ENCODE measurements at regions not wholly inside any gene's neighbourhood (a gene's known extent, or its start where the extent isn't known, plus 50 kb on each side); places are given as distances from the start of the nearest gene placed in this dataset.

GRCh38 chr4:95998311-95998710, 158.4 kb downstream of the PDHA2 start:
- no peak for DNase-seq

GRCh38 chr4:96003951-96004740, 164.3 kb downstream of the PDHA2 start:
- no peak for DNase-seq

GRCh38 chr4:96009427-96010119, 169.7 kb downstream of the PDHA2 start:
- no peak for DNase-seq

- no peak for DNase-seq
Measured at GRCh38 chr4:96012687-96013086, 172.8 kb downstream of the PDHA2 start.

GRCh38 chr4:96016634-96017299, 176.9 kb downstream of the PDHA2 start:
- DNase-seq = no peak

- DNase-seq = no peak
Measured at GRCh38 chr4:96025011-96025410, 185.1 kb downstream of the PDHA2 start.

GRCh38 chr4:96035727-96036126, 195.8 kb downstream of the PDHA2 start:
- DNase-seq = no peak

- DNase-seq = no peak
Measured at GRCh38 chr4:96036781-96037180, 196.9 kb downstream of the PDHA2 start.

- DNase-seq = no peak
Measured at GRCh38 chr4:96037705-96038104, 197.8 kb downstream of the PDHA2 start.

GRCh38 chr4:96039217-96039616, 199.3 kb downstream of the PDHA2 start:
- no peak for DNase-seq

- DNase-seq = no peak
Measured at GRCh38 chr4:96039803-96040436, 200.0 kb downstream of the PDHA2 start.

- no peak for DNase-seq
Measured at GRCh38 chr4:96044971-96045370, 205.1 kb downstream of the PDHA2 start.

GRCh38 chr4:96052827-96053226, 212.9 kb downstream of the PDHA2 start:
- DNase-seq = no peak

GRCh38 chr4:96056346-96056934, 216.5 kb downstream of the PDHA2 start:
- DNase-seq = no peak

- no peak for DNase-seq
Measured at GRCh38 chr4:96063639-96064038, 223.7 kb downstream of the PDHA2 start.

- DNase-seq = no peak
Measured at GRCh38 chr4:96073461-96073860, 233.6 kb downstream of the PDHA2 start.

- DNase-seq = no peak
Measured at GRCh38 chr4:96092151-96092705, 252.3 kb downstream of the PDHA2 start.

GRCh38 chr4:96093057-96093456, 253.2 kb downstream of the PDHA2 start:
- no peak for DNase-seq

- no peak for DNase-seq
Measured at GRCh38 chr4:96093563-96093962, 253.7 kb downstream of the PDHA2 start.

- DNase-seq = no peak
Measured at GRCh38 chr4:96094183-96094582, 254.3 kb downstream of the PDHA2 start.

GRCh38 chr4:96097040-96097607, 257.2 kb downstream of the PDHA2 start:
- no peak for DNase-seq

- DNase-seq = no peak
Measured at GRCh38 chr4:96097693-96098092, 257.8 kb downstream of the PDHA2 start.
